ENCODE measurements at regions not wholly inside any gene's neighbourhood (a gene's known extent, or its start where the extent isn't known, plus 50 kb on each side); places are given as distances from the start of the nearest gene placed in this dataset.

DNA sequence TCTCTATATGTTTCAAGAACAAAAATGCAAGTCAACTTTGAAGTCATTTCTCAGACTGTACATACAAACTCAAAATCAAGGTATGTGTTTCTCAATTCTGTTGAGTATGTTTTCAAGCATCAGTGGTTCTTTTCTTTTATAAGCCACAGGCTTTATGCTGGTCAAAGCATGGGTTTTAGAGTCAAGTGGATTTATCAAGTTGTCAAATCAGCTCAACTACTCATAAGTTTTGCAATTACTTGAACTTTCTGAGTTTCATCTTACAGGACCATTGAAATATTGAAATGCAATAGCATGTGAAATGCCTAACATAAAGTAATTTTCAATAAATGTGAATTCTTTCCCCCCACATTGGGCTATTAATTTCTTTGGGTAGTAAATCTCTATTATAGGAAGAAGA is 239.9 kb upstream of the DKK2 start:
- TF ChIP-seq SMAD1 (IDR thresholded peaks at IDR 0.05; ENCODE audit: low read depth, partially characterized antibody) (no peak), SREBF2 (IDR thresholded peaks at IDR 0.05; ENCODE audit: low read length) (no peak), HDAC6 (IDR thresholded peaks at IDR 0.05; ENCODE audit: unreplicated experiment) (no peak), POLR2A (IDR thresholded peaks at IDR 0.05; ENCODE audit: low read depth, low read length) (no peak), KAT2A (conservative IDR thresholded peaks at IDR 0.05; ENCODE audit: control insufficient read depth, low read depth, low read length) (no peak), NR2C2 (IDR thresholded peaks at IDR 0.05; ENCODE audit: borderline replicate concordance, control insufficient read depth, insufficient read length, low read depth) (no peak), EZH2 (IDR thresholded peaks at IDR 0.05; ENCODE audit: borderline replicate concordance, control insufficient read depth, low read depth, low read length) (no peak), ZNF384 (IDR thresholded peaks at IDR 0.05; ENCODE audit: borderline replicate concordance, low read depth, low read length) (no peak), CHD2 (IDR thresholded peaks at IDR 0.05; ENCODE audit: borderline replicate concordance, low read depth, low read length) (no peak)
- TF ChIP-seq, protein P1, sequence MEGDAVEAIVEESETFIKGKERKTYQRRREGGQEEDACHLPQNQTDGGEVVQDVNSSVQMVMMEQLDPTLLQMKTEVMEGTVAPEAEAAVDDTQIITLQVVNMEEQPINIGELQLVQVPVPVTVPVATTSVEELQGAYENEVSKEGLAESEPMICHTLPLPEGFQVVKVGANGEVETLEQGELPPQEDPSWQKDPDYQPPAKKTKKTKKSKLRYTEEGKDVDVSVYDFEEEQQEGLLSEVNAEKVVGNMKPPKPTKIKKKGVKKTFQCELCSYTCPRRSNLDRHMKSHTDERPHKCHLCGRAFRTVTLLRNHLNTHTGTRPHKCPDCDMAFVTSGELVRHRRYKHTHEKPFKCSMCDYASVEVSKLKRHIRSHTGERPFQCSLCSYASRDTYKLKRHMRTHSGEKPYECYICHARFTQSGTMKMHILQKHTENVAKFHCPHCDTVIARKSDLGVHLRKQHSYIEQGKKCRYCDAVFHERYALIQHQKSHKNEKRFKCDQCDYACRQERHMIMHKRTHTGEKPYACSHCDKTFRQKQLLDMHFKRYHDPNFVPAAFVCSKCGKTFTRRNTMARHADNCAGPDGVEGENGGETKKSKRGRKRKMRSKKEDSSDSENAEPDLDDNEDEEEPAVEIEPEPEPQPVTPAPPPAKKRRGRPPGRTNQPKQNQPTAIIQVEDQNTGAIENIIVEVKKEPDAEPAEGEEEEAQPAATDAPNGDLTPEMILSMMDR (IDR thresholded peaks at IDR 0.05 in 2 of 3, conservative IDR thresholded peaks at IDR 0.05 in 1 of 3; ENCODE audit: control insufficient read depth in 2 of 3, extremely low read depth in 1 of 3, insufficient read depth in 1 of 3, low read depth in 3 of 3, low read length in 3 of 3), result no peak
- TF ChIP-seq, protein P2, sequence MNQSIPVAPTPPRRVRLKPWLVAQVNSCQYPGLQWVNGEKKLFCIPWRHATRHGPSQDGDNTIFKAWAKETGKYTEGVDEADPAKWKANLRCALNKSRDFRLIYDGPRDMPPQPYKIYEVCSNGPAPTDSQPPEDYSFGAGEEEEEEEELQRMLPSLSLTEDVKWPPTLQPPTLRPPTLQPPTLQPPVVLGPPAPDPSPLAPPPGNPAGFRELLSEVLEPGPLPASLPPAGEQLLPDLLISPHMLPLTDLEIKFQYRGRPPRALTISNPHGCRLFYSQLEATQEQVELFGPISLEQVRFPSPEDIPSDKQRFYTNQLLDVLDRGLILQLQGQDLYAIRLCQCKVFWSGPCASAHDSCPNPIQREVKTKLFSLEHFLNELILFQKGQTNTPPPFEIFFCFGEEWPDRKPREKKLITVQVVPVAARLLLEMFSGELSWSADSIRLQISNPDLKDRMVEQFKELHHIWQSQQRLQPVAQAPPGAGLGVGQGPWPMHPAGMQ (IDR thresholded peaks at IDR 0.05; ENCODE audit: borderline replicate concordance), result no peak
